Caco-2 (cell line): ENCODE measurements at regions not wholly inside any gene's neighbourhood (a gene's known extent, or its start where the extent isn't known, plus 50 kb on each side); places are given as distances from the start of the nearest gene placed in this dataset.

Experiments used
- BruUV-seq: library from RNA; stranded (reverse); fragments of 400-500 nt; replicated peaks from 2 replicates; lab custom pipeline; 2021; lab: Mats Ljungman, UMichigan
- CTCF ChIA-PET: fragments of 300-600 bp; sonication (Branson Sonifier 250); formaldehyde crosslinking; loops from one replicate; lab custom pipeline; 2022; ENCODE audit warnings: antibody characterized with exemption; lab: Charles Lee
- POLR2A ChIA-PET: fragments of 300-600 bp; sonication (Branson Sonifier 250); formaldehyde crosslinking; loops from one replicate; lab custom pipeline; 2022; ENCODE audit warnings: antibody characterized with exemption; lab: Charles Lee
- DNase-seq, 2 experiments: peaks; one replicate each; pipeline versions ENCODE4 v3.0.0 to v3.0.0-alpha.2; 2020 to 2022
- H3K27me3 ChIP-seq: replicated peaks from 2 replicates; pipeline ENCODE4 v1.6.0; 2011; ENCODE audit warnings: low read length; ENCODE audit not compliant: control insufficient read depth, insufficient read depth
- H3K36me3 ChIP-seq: 2 replicates; pipeline ENCODE4 v1.5.1; 2011; ENCODE audit warnings: low read length; ENCODE audit not compliant: control insufficient read depth, insufficient read depth
- H3K4me1 ChIP-seq: fragments of 250-450 bp; sonication (Bioruptor Pico); 2 replicates; pipeline ENCODE4 v1.5.1; 2020; ENCODE audit warnings: mild to moderate bottlenecking
- H3K4me3 ChIP-seq: 2 replicates; pipeline ENCODE4 v1.5.1; 2011; ENCODE audit warnings: low read depth, mild to moderate bottlenecking, control low read depth, low read length
- H3K9me3 ChIP-seq: fragments of 250-450 bp; sonication (Bioruptor Pico); 2 replicates; pipeline ENCODE4 v1.5.1; 2020; ENCODE audit warnings: mild to moderate bottlenecking, moderate library complexity
- H3K27ac Mint-ChIP-seq: one replicate; pipeline ENCODE4 v1.8.0; 2022; ENCODE audit warnings: mixed read lengths; ENCODE audit not compliant: unreplicated experiment
- H3K27me3 Mint-ChIP-seq: one replicate; pipeline ENCODE4 v1.8.0; 2022; ENCODE audit warnings: mixed read lengths; ENCODE audit not compliant: insufficient read depth, unreplicated experiment
- H3K36me3 Mint-ChIP-seq: one replicate; pipeline ENCODE4 v1.8.0; 2022; ENCODE audit warnings: mild to moderate bottlenecking, mixed read lengths; ENCODE audit not compliant: insufficient read depth, unreplicated experiment
- H3K4me1 Mint-ChIP-seq: one replicate; pipeline ENCODE4 v1.8.0; 2022; ENCODE audit warnings: low read depth, mixed read lengths; ENCODE audit not compliant: unreplicated experiment
- H3K4me3 Mint-ChIP-seq: one replicate; pipeline ENCODE4 v1.8.0; 2022; ENCODE audit warnings: mild to moderate bottlenecking, moderate library complexity, mixed read lengths; ENCODE audit not compliant: unreplicated experiment
- H3K9me3 Mint-ChIP-seq: one replicate; pipeline ENCODE4 v1.8.0; 2022; ENCODE audit warnings: mixed read lengths; ENCODE audit not compliant: unreplicated experiment
- intact Hi-C: fragments of 100-400 bp; cut with micrococcal nuclease; formaldehyde crosslinking; loops from one replicate; pipeline ENCODE4 v1.10.0; 2022; ENCODE audit not compliant: unreplicated experiment
- TF ChIP-seq, protein P1 (sequence below), 2 experiments: fragments of 200-600 bp in 1 of 2; IDR thresholded peaks; 1 replicate in 1 of 2; 2 replicates in 1 of 2; pipeline versions ENCODE4 v1.5.1 to v1.8.0; 2011 to 2022; ENCODE audit warnings: antibody characterized with exemption in 1 of 2, control low read depth in 1 of 2, inconsistent platforms in 1 of 2, low read depth in 1 of 2, low read length in 1 of 2, mild to moderate bottlenecking in 1 of 2, moderate library complexity in 1 of 2; ENCODE audit not compliant: insufficient read depth in 1 of 2, severe bottlenecking in 1 of 2, unreplicated experiment in 1 of 2

- POLR2A ChIA-PET = no interaction called here
- Histone ChIP-seq H3K9me3 (no peaks in the 10 kb centered on the region), H3K36me3 (no peaks in the 10 kb centered on the region), H3K27me3 (no peaks in the 10 kb centered on the region), H3K4me3 (no peak overlapping the region), H3K4me1 (no peaks in the 10 kb centered on the region)
- TF ChIP-seq, protein P1, sequence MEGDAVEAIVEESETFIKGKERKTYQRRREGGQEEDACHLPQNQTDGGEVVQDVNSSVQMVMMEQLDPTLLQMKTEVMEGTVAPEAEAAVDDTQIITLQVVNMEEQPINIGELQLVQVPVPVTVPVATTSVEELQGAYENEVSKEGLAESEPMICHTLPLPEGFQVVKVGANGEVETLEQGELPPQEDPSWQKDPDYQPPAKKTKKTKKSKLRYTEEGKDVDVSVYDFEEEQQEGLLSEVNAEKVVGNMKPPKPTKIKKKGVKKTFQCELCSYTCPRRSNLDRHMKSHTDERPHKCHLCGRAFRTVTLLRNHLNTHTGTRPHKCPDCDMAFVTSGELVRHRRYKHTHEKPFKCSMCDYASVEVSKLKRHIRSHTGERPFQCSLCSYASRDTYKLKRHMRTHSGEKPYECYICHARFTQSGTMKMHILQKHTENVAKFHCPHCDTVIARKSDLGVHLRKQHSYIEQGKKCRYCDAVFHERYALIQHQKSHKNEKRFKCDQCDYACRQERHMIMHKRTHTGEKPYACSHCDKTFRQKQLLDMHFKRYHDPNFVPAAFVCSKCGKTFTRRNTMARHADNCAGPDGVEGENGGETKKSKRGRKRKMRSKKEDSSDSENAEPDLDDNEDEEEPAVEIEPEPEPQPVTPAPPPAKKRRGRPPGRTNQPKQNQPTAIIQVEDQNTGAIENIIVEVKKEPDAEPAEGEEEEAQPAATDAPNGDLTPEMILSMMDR (IDR thresholded peaks at IDR 0.05; ENCODE audit: insufficient read depth in 1 of 2, low read depth in 1 of 2, low read length in 1 of 2, severe bottlenecking in 1 of 2, unreplicated experiment in 1 of 2) = no peak
- DNase-seq = no peak
- Mint-ChIP-seq H3K9me3 (no peaks in the 10 kb centered on the region), H3K27ac (no peak overlapping the region), H3K36me3 (no peaks in the 10 kb centered on the region), H3K4me3 (no peak overlapping the region), H3K4me1 (no peaks in the 10 kb centered on the region), H3K27me3 (no peaks in the 10 kb centered on the region)
- intact Hi-C loops = no loop called here
- no TSS peak for BruUV-seq
- CTCF ChIA-PET = no interaction called here
These were observed 245.5 kb upstream of the TLL1 start for GRCh38 chr4:165627548-165627947.

DNA sequence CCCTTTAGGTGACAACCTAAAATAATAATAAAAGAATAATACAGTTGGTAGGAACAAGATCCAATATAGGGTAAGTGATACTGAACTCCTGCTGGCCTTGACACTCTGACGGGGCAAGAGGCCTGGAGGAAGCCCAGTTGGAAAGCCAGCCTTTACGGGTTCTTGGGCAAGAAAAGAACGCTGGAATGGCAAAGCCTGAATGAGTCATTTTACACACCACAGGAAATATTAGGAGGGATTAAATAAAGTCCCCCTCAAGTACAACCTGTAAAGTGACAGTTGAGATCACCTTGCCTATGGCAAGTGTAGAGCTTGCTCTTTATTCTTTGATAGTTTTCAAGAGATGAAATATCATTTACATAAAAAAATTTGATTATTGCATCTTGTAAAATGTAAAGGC, 244.5 kb upstream of the TLL1 start:
- Histone ChIP-seq H3K36me3 (no peaks in the 10 kb centered on the region), H3K9me3 (no peaks in the 10 kb centered on the region), H3K27me3 (no peaks in the 10 kb centered on the region), H3K4me3 (no peak overlapping the region), H3K4me1 (no peaks in the 10 kb centered on the region)
- no peaks in the 10 kb centered on the region for H3K4me1 Mint-ChIP-seq
- DNase-seq = no peak
- H3K9me3 Mint-ChIP-seq = no peaks in the 10 kb centered on the region
- intact Hi-C loops = no loop called here
- H3K27ac Mint-ChIP-seq = no peak overlapping the region
- ChIA-PET CTCF (no interaction called here), POLR2A (no interaction called here)
- BruUV-seq = no TSS peak
- TF ChIP-seq, protein P1 (IDR thresholded peaks at IDR 0.05; ENCODE audit: insufficient read depth in 1 of 2, low read depth in 1 of 2, low read length in 1 of 2, severe bottlenecking in 1 of 2, unreplicated experiment in 1 of 2) = no peak
- no peaks in the 10 kb centered on the region for H3K27me3 Mint-ChIP-seq
- no peaks in the 10 kb centered on the region for H3K36me3 Mint-ChIP-seq
- H3K4me3 Mint-ChIP-seq = no peak overlapping the region

DNA sequence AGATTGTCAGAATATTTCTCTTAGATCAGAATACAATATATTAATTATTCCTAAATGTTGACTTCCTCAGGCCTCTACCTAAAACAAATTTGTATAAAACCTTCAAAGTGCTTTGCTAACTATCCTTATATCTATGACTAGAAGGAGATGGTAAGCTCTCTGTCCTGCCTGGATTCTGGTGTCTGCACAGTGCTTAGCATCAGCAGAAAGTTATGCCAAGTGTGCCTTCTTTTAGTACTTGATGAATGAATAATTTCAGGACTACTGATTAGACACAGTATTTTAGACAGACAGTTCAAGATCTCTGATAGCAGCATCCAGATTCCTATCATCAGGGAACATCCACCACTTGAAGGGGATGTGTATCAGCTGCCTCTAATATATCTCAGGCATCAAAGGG, 242.4 kb upstream of the TLL1 start:
- no peaks in the 10 kb centered on the region for H3K9me3 Mint-ChIP-seq
- Histone ChIP-seq H3K9me3 (no peaks in the 10 kb centered on the region), H3K4me3 (no peak overlapping the region), H3K4me1 (no peaks in the 10 kb centered on the region), H3K27me3 (no peaks in the 10 kb centered on the region), H3K36me3 (no peaks in the 10 kb centered on the region)
- H3K27ac Mint-ChIP-seq = no peak overlapping the region
- BruUV-seq = no TSS peak
- TF ChIP-seq, protein P1 (IDR thresholded peaks at IDR 0.05; ENCODE audit: insufficient read depth in 1 of 2, low read depth in 1 of 2, low read length in 1 of 2, severe bottlenecking in 1 of 2, unreplicated experiment in 1 of 2) = no peak
- H3K27me3 Mint-ChIP-seq = no peaks in the 10 kb centered on the region
- DNase-seq = no peak
- H3K4me3 Mint-ChIP-seq = no peak overlapping the region
- intact Hi-C loops = no loop called here
- ChIA-PET POLR2A (no interaction called here), CTCF (no interaction called here)
- no peaks in the 10 kb centered on the region for H3K4me1 Mint-ChIP-seq
- no peaks in the 10 kb centered on the region for H3K36me3 Mint-ChIP-seq
